ENCODE measurements at regions not wholly inside any gene's neighbourhood (a gene's known extent, or its start where the extent isn't known, plus 50 kb on each side); places are given as distances from the start of the nearest gene placed in this dataset.

DNA sequence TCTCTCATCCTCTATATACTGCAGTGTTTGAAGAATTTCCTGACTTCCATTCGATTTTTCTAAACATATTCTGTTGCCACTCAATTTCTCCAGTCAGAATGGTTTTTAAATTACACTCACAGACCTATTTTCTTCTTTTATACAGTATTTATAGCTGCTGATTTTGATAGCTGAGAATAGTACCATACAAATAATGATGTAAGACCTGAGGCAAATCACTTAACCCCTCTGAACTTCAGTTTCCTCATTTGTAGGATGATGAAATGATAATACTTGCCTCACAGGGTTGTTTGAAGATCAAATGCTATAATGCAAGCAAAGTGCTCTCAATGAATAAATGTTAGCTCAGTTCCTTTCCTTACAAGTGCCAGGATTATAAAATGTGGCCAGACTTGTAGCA lies 241.8 kb downstream of the CPS1 start:
- TF ChIP-seq EZH2 (IDR thresholded peaks at IDR 0.05), result no peak
- no peak for TF ChIP-seq POLR2AphosphoS5 (IDR thresholded peaks at IDR 0.05; ENCODE audit: borderline replicate concordance, low read depth, low read length)
- no peak for TF ChIP-seq FOXP2 (optimal IDR thresholded peaks at IDR 0.05; ENCODE audit: control extremely low read depth, extremely low read length, insufficient read depth)
